HCT116 (cell line): ENCODE measurements at regions not wholly inside any gene's neighbourhood (a gene's known extent, or its start where the extent isn't known, plus 50 kb on each side); places are given as distances from the start of the nearest gene placed in this dataset.

ENCODE experiments used
- ATF3 ChIP-seq: IDR thresholded peaks from 2 replicates; pipeline ENCODE4 v1.6.1; 2012
- CTCF ChIP-seq, 3 experiments: fragments of 200-600 bp in 1 of 3; sonication (generic) in 1 of 3; IDR thresholded peaks in 2 of 3; conservative IDR thresholded peaks in 1 of 3; 2 replicates each; pipeline ENCODE4 v1.5.1; 2012 to 2017; ENCODE audit warnings: low read depth in 2 of 3, low read length in 2 of 3, antibody characterized with exemption in 1 of 3, borderline replicate concordance in 1 of 3, control low read depth in 1 of 3, mild to moderate bottlenecking in 1 of 3, mixed read lengths in 1 of 3, mixed run types in 1 of 3, moderate library complexity in 1 of 3; ENCODE audit not compliant: insufficient read depth in 1 of 3
- EGR1 ChIP-seq: IDR thresholded peaks from 2 replicates; pipeline ENCODE4 v1.6.1; 2012; ENCODE audit warnings: low read depth
- EZH2 ChIP-seq: fragments of 200-600 bp; sonication (generic); IDR thresholded peaks from 2 replicates; pipeline ENCODE4 v1.6.1; 2017; ENCODE audit warnings: antibody characterized with exemption, mixed run types
- EZH2phosphoT487 ChIP-seq: fragments of 200-600 bp; IDR thresholded peaks from 2 replicates; pipeline ENCODE4 v1.6.1; 2018; ENCODE audit warnings: antibody characterized with exemption, borderline replicate concordance
- POLR2A ChIP-seq: IDR thresholded peaks from 2 replicates; pipeline ENCODE4 v1.7.0; 2011; ENCODE audit warnings: borderline replicate concordance; ENCODE audit not compliant: insufficient read depth, insufficient read length; ENCODE audit errors: extremely low read depth
- POLR2AphosphoS5 ChIP-seq: IDR thresholded peaks from 2 replicates; pipeline ENCODE4 v1.6.1; 2011; ENCODE audit warnings: mild to moderate bottlenecking, low read depth, low read length, moderate library complexity
- REST ChIP-seq: IDR thresholded peaks from 2 replicates; pipeline ENCODE4 v1.6.1; 2012; ENCODE audit warnings: low read depth
- SP1 ChIP-seq: IDR thresholded peaks from 2 replicates; pipeline ENCODE4 v1.6.1; 2012; ENCODE audit warnings: low read depth
- YY1 ChIP-seq: IDR thresholded peaks from 2 replicates; pipeline ENCODE4 v1.6.1; 2011; ENCODE audit warnings: low read length, low read depth, moderate library complexity, mild to moderate bottlenecking; ENCODE audit not compliant: insufficient replicate concordance; ENCODE audit errors: extremely low read depth

GRCh38 chr3:117754058-117754457, 1044.5 kb downstream of the TUSC7 start:
- no peak for TF ChIP-seq POLR2A
- no peak for TF ChIP-seq CTCF (IDR thresholded peaks at IDR 0.05 in 2 of 3, conservative IDR thresholded peaks at IDR 0.05 in 1 of 3; ENCODE audit: borderline replicate concordance in 1 of 3, insufficient read depth in 1 of 3, low read depth in 2 of 3, low read length in 2 of 3)
- no peak for TF ChIP-seq SP1
- TF ChIP-seq EZH2phosphoT487 = no peak
- no peak for TF ChIP-seq YY1
- TF ChIP-seq POLR2AphosphoS5 = no peak
- TF ChIP-seq EZH2 = no peak
- TF ChIP-seq ATF3 = no peak
- TF ChIP-seq REST = no peak
- no peak for TF ChIP-seq EGR1
